Neural progenitor cell (in vitro differentiated cells): ENCODE measurements at regions not wholly inside any gene's neighbourhood (a gene's known extent, or its start where the extent isn't known, plus 50 kb on each side); places are given as distances from the start of the nearest gene placed in this dataset.

ENCODE experiments used
- DNase-seq: peaks from one replicate; pipeline ENCODE4 v3.0.0-alpha.2; 2016; ENCODE audit warnings: low spot score
- H2AFZ ChIP-seq: fragments of 200-600 bp; sonication (generic); replicated peaks from 2 replicates; pipeline ENCODE4 v1.6.1; 2016; ENCODE audit warnings: antibody characterized with exemption
- H3F3A ChIP-seq: fragments of 200-600 bp; sonication (generic); 2 replicates; pipeline ENCODE4 v1.6.1; 2016; ENCODE audit warnings: antibody characterized with exemption, low read depth
- H3K27ac ChIP-seq: fragments of 200-600 bp; sonication (generic); 2 replicates; pipeline ENCODE4 v1.5.1; 2016; ENCODE audit warnings: mild to moderate bottlenecking
- H3K27me3 ChIP-seq: fragments of 200-600 bp; sonication (generic); 2 replicates; pipeline ENCODE4 v1.6.1; 2016; ENCODE audit warnings: mild to moderate bottlenecking, moderate library complexity
- H3K36me3 ChIP-seq: fragments of 200-600 bp; sonication (generic); 2 replicates; pipeline ENCODE4 v1.5.1; 2016
- H3K4me1 ChIP-seq: fragments of 200-600 bp; sonication (generic); 2 replicates; pipeline ENCODE4 v1.6.1; 2016; ENCODE audit warnings: mixed run types
- H3K4me2 ChIP-seq: fragments of 200-600 bp; sonication (generic); 2 replicates; pipeline ENCODE4 v1.6.1; 2016
- H3K4me3 ChIP-seq: fragments of 200-600 bp; sonication (generic); 2 replicates; pipeline ENCODE4 v1.5.1; 2016
- H3K79me2 ChIP-seq: fragments of 200-600 bp; sonication (generic); 2 replicates; pipeline ENCODE4 v1.6.1; 2016; ENCODE audit warnings: low read depth
- H3K9ac ChIP-seq: fragments of 200-600 bp; sonication (generic); 2 replicates; pipeline ENCODE4 v1.6.1; 2016
- H3K9me3 ChIP-seq: fragments of 200-600 bp; sonication (generic); 2 replicates; pipeline ENCODE4 v1.5.1; 2016; ENCODE audit warnings: low read depth
- H4K20me1 ChIP-seq: fragments of 200-600 bp; sonication (generic); 2 replicates; pipeline ENCODE4 v1.6.1; 2016; ENCODE audit warnings: low read depth
- H3K27ac Mint-ChIP-seq: 3 replicates; pipeline ENCODE4 v1.8.0; 2021; ENCODE audit warnings: mixed read lengths
- H3K27me3 Mint-ChIP-seq: 2 replicates; pipeline ENCODE4 v1.8.0; 2022; ENCODE audit warnings: low read depth, mild to moderate bottlenecking, inconsistent platforms, moderate library complexity, mixed read lengths; ENCODE audit not compliant: insufficient read depth
- H3K36me3 Mint-ChIP-seq: 3 replicates; pipeline ENCODE4 v1.8.0; 2021; ENCODE audit warnings: mixed read lengths
- H3K4me1 Mint-ChIP-seq: 3 replicates; pipeline ENCODE4 v1.8.0; 2021; ENCODE audit warnings: mixed read lengths
- H3K4me3 Mint-ChIP-seq: 3 replicates; pipeline ENCODE4 v1.8.0; 2021; ENCODE audit warnings: mild to moderate bottlenecking, moderate library complexity, mixed read lengths
- H3K9me3 Mint-ChIP-seq: 3 replicates; pipeline ENCODE4 v1.8.0; 2020; ENCODE audit warnings: mixed read lengths
- CTCF ChIP-seq: fragments of 200-600 bp; sonication (generic); IDR thresholded peaks from 2 replicates; pipeline ENCODE4 v1.5.1; 2017; ENCODE audit warnings: antibody characterized with exemption, mild to moderate bottlenecking
- EZH2 ChIP-seq: fragments of 200-600 bp; sonication (generic); IDR thresholded peaks from 2 replicates; pipeline ENCODE4 v1.6.1; 2017; ENCODE audit warnings: antibody characterized with exemption, mild to moderate bottlenecking, moderate library complexity
- EZH2phosphoT487 ChIP-seq: fragments of 200-600 bp; sonication (generic); IDR thresholded peaks from 2 replicates; pipeline ENCODE4 v1.6.1; 2017; ENCODE audit warnings: antibody characterized with exemption

- Mint-ChIP-seq H3K27ac (no peak overlapping the region), H3K36me3 (no peaks in the 10 kb centered on the region), H3K9me3 (peaks cover 2% of the 10 kb centered on the region), H3K4me3 (no peak overlapping the region), H3K4me1 (no peaks in the 10 kb centered on the region), H3K27me3 (no peaks in the 10 kb centered on the region)
- Histone ChIP-seq H3F3A (no peaks in the 10 kb centered on the region), H3K27ac (no peak overlapping the region), H4K20me1 (no peaks in the 10 kb centered on the region), H2AFZ (no peak overlapping the region), H3K4me2 (no peak overlapping the region), H3K27me3 (no peaks in the 10 kb centered on the region), H3K79me2 (no peaks in the 10 kb centered on the region), H3K9me3 (no peaks in the 10 kb centered on the region), H3K4me1 (peaks cover 11% of the 10 kb centered on the region), H3K4me3 (no peak overlapping the region), H3K36me3 (no peaks in the 10 kb centered on the region), H3K9ac (no peak overlapping the region)
- no peak for TF ChIP-seq CTCF
- no peak for TF ChIP-seq EZH2phosphoT487
- TF ChIP-seq EZH2: no peak
- DNase-seq: no peak
Measured at GRCh38 chr5:38099205-38100168, 158.9 kb upstream of the EGFLAM start.

- no peaks in the 10 kb centered on the region for H3K79me2 ChIP-seq
- H2AFZ ChIP-seq: no peak overlapping the region
- H3K36me3 Mint-ChIP-seq: no peaks in the 10 kb centered on the region
- H3K27me3 Mint-ChIP-seq: no peaks in the 10 kb centered on the region
- H3K4me2 ChIP-seq: no peak overlapping the region
- H3K27ac ChIP-seq: no peak overlapping the region
- no peaks in the 10 kb centered on the region for H3K27me3 ChIP-seq
- no peaks in the 10 kb centered on the region for H3K9me3 ChIP-seq
- DNase-seq: no peak
- no peaks in the 10 kb centered on the region for H3K36me3 ChIP-seq
- H3K9ac ChIP-seq: no peak overlapping the region
- no peak for TF ChIP-seq CTCF
- TF ChIP-seq EZH2: no peak
- TF ChIP-seq EZH2phosphoT487: no peak
- H3K9me3 Mint-ChIP-seq: no peaks in the 10 kb centered on the region
- no peak overlapping the region for H3K27ac Mint-ChIP-seq
- no peak overlapping the region for H3K4me3 Mint-ChIP-seq
- no peaks in the 10 kb centered on the region for H3K4me1 Mint-ChIP-seq
- H3K4me1 ChIP-seq: peaks cover 6% of the 10 kb centered on the region
- H3F3A ChIP-seq: no peaks in the 10 kb centered on the region
- H3K4me3 ChIP-seq: no peak overlapping the region
- H4K20me1 ChIP-seq: no peaks in the 10 kb centered on the region
Measured at GRCh38 chr5:38094889-38095288, 163.5 kb upstream of the EGFLAM start.

GRCh38 chr5:38093855-38094254, 164.5 kb upstream of the EGFLAM start:
- no peaks in the 10 kb centered on the region for H3F3A ChIP-seq
- H3K4me3 Mint-ChIP-seq: no peak overlapping the region
- no peaks in the 10 kb centered on the region for H3K9me3 Mint-ChIP-seq
- no peak overlapping the region for H3K4me2 ChIP-seq
- TF ChIP-seq CTCF (no peak), EZH2 (no peak), EZH2phosphoT487 (no peak)
- no peak overlapping the region for H3K4me3 ChIP-seq
- no peaks in the 10 kb centered on the region for H3K27me3 Mint-ChIP-seq
- no peaks in the 10 kb centered on the region for H3K36me3 Mint-ChIP-seq
- no peak overlapping the region for H3K27ac ChIP-seq
- H3K27ac Mint-ChIP-seq: no peak overlapping the region
- H3K79me2 ChIP-seq: no peaks in the 10 kb centered on the region
- H3K4me1 ChIP-seq: peaks cover 6% of the 10 kb centered on the region
- no peaks in the 10 kb centered on the region for H4K20me1 ChIP-seq
- DNase-seq: no peak
- no peak overlapping the region for H2AFZ ChIP-seq
- no peaks in the 10 kb centered on the region for H3K36me3 ChIP-seq
- no peaks in the 10 kb centered on the region for H3K4me1 Mint-ChIP-seq
- H3K9ac ChIP-seq: no peak overlapping the region
- no peaks in the 10 kb centered on the region for H3K27me3 ChIP-seq
- no peaks in the 10 kb centered on the region for H3K9me3 ChIP-seq
